DMS153 (cell line): ENCODE measurements at regions not wholly inside any gene's neighbourhood (a gene's known extent, or its start where the extent isn't known, plus 50 kb on each side); places are given as distances from the start of the nearest gene placed in this dataset.

Experiments
- DNase-seq: peaks from one replicate; lab custom pipeline; 2025; lab: John Stamatoyannopoulos, UW

GRCh38 chr2:8204711-8205110 is 477.1 kb upstream of the ID2 start:
- no peak for DNase-seq

- no peak for DNase-seq
Observed at GRCh38 chr2:8209494-8209893, 472.4 kb upstream of the ID2 start.

- no peak for DNase-seq
Observed at GRCh38 chr2:8211384-8211783, 470.5 kb upstream of the ID2 start.

GRCh38 chr2:8212239-8212638 is 469.6 kb upstream of the ID2 start:
- no peak for DNase-seq

- no peak for DNase-seq
Observed at GRCh38 chr2:8214036-8214615, 467.7 kb upstream of the ID2 start.

GRCh38 chr2:8215159-8215863 is 466.5 kb upstream of the ID2 start:
- DNase-seq = no peak

- DNase-seq = no peak
Observed at GRCh38 chr2:8215982-8216381, 465.9 kb upstream of the ID2 start.

GRCh38 chr2:8216397-8216796 is 465.5 kb upstream of the ID2 start:
- DNase-seq = no peak

GRCh38 chr2:8217468-8218030 is 464.3 kb upstream of the ID2 start:
- DNase-seq = peak; percentile 27

GRCh38 chr2:8219096-8219495 is 462.8 kb upstream of the ID2 start:
- no peak for DNase-seq

GRCh38 chr2:8219631-8220355 is 462.1 kb upstream of the ID2 start:
- no peak for DNase-seq

- DNase-seq = no peak
Observed at GRCh38 chr2:8222979-8223694, 458.7 kb upstream of the ID2 start.

GRCh38 chr2:8223695-8224346 is 458.0 kb upstream of the ID2 start:
- no peak for DNase-seq

GRCh38 chr2:8224347-8225190 is 457.3 kb upstream of the ID2 start:
- no peak for DNase-seq

- DNase-seq = no peak
Observed at GRCh38 chr2:8225266-8225665, 456.6 kb upstream of the ID2 start.

- DNase-seq = no peak
Observed at GRCh38 chr2:8225798-8226197, 456.1 kb upstream of the ID2 start.

GRCh38 chr2:8229546-8229986 is 452.3 kb upstream of the ID2 start:
- DNase-seq = no peak

GRCh38 chr2:8230466-8230865 is 451.4 kb upstream of the ID2 start:
- no peak for DNase-seq

- no peak for DNase-seq
Observed at GRCh38 chr2:8231902-8232301, 450.0 kb upstream of the ID2 start.

GRCh38 chr2:8232871-8233270 is 449.0 kb upstream of the ID2 start:
- DNase-seq = no peak

- peak; percentile 29 for DNase-seq
Observed at GRCh38 chr2:8234253-8234652, 447.6 kb upstream of the ID2 start.
